PFSK-1 (cell line): ENCODE measurements at regions not wholly inside any gene's neighbourhood (a gene's known extent, or its start where the extent isn't known, plus 50 kb on each side); places are given as distances from the start of the nearest gene placed in this dataset.

Experiments
- FOXP2 ChIP-seq: optimal IDR thresholded peaks from 2 replicates; pipeline ENCODE3; 2011; ENCODE audit warnings: borderline replicate concordance, control low read depth, inconsistent platforms; ENCODE audit not compliant: insufficient read depth; ENCODE audit errors: extremely low read length, extremely low read depth
- POLR2AphosphoS5 ChIP-seq: IDR thresholded peaks from 2 replicates; pipeline ENCODE4 v1.6.1; 2012; ENCODE audit warnings: low read depth, mild to moderate bottlenecking, control low read depth, low read length, moderate library complexity
- SIN3A ChIP-seq: IDR thresholded peaks from 2 replicates; pipeline ENCODE4 v1.6.1; 2012; ENCODE audit warnings: mild to moderate bottlenecking, low read length, moderate library complexity, borderline replicate concordance; ENCODE audit not compliant: insufficient read depth
- TAF1 ChIP-seq: IDR thresholded peaks from 2 replicates; pipeline ENCODE4 v1.6.1; 2012; ENCODE audit warnings: low read length, control low read depth, borderline replicate concordance; ENCODE audit not compliant: insufficient read depth
- TF ChIP-seq, protein P1 (sequence below), 2 experiments: IDR thresholded peaks; 2 replicates each; pipeline versions ENCODE4 v1.6.1 to v1.8.0; 2011 to 2012; ENCODE audit warnings: low read depth in 2 of 2, low read length in 2 of 2, control low read depth in 1 of 2, inconsistent platforms in 1 of 2, mild to moderate bottlenecking in 1 of 2, moderate library complexity in 1 of 2; ENCODE audit not compliant: insufficient read depth in 1 of 2

DNA sequence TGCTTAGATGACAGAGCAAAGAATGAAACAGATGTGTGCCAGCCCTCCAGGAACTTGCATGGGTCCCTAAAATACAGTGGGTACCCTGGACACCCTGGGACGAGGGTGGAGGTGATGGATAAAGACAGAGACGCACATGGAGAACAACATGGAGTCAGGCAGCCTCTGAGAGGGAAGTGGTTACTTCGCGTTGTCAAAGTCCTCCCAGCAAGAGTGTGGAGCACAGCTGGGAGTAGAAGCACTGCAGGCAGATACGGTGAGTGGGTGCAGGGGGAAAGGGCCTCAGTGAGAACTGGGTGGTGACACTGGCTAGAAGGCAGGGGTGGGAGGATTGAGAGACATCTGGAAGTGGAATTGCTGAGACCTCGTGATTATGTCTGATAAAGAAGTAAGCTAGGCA is 70.8 kb upstream of the PRR20G start:
- TF ChIP-seq FOXP2 (no peak), SIN3A (no peak), POLR2AphosphoS5 (no peak), TAF1 (no peak)
- TF ChIP-seq, protein P1, sequence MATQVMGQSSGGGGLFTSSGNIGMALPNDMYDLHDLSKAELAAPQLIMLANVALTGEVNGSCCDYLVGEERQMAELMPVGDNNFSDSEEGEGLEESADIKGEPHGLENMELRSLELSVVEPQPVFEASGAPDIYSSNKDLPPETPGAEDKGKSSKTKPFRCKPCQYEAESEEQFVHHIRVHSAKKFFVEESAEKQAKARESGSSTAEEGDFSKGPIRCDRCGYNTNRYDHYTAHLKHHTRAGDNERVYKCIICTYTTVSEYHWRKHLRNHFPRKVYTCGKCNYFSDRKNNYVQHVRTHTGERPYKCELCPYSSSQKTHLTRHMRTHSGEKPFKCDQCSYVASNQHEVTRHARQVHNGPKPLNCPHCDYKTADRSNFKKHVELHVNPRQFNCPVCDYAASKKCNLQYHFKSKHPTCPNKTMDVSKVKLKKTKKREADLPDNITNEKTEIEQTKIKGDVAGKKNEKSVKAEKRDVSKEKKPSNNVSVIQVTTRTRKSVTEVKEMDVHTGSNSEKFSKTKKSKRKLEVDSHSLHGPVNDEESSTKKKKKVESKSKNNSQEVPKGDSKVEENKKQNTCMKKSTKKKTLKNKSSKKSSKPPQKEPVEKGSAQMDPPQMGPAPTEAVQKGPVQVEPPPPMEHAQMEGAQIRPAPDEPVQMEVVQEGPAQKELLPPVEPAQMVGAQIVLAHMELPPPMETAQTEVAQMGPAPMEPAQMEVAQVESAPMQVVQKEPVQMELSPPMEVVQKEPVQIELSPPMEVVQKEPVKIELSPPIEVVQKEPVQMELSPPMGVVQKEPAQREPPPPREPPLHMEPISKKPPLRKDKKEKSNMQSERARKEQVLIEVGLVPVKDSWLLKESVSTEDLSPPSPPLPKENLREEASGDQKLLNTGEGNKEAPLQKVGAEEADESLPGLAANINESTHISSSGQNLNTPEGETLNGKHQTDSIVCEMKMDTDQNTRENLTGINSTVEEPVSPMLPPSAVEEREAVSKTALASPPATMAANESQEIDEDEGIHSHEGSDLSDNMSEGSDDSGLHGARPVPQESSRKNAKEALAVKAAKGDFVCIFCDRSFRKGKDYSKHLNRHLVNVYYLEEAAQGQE (IDR thresholded peaks at IDR 0.05; ENCODE audit: insufficient read depth in 1 of 2, low read depth in 2 of 2, low read length in 2 of 2), result no peak

DNA sequence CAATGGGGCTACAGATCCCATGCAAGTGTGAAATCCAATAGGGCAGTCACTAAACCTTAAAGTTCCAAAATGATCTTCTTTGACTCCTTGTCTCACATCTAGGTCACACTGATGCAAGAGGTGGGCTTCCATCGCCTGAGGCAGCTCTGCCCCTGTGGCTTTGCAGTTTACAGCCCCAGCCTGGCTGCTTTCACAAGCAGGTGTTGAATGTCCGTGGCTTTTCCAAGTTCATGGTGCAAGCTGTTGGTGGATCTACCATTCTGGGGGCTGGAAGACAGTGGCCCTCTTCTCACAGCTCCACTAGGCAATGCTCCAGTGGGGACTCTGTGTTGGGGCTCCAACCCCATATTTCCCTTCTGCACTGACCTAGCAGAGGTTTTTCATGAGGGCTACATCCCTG is 68.5 kb upstream of the PRR20G start:
- TF ChIP-seq SIN3A (no peak), TAF1 (no peak)

DNA sequence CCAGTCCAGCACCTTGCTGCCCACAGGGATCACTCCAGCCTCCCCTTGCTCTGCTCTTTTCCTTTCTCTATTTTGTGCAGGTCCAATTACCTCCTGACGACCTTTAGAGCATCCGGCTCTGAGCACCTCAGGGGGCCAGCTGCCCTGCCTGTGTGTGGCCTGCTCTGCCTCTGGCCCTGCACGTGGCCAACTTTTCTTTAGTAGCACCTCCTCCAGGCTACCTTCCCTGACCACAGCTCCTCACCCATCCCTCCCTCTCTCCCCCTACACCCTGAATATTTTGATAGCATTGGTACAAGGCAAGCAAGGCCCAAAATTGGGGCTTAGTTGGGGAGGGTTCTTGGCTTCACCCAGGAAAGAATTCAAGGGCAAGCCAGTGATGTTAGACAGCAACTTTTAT is 66.9 kb upstream of the PRR20G start:
- no peak for TF ChIP-seq TAF1
- no peak for TF ChIP-seq FOXP2
- TF ChIP-seq SIN3A, result no peak
- TF ChIP-seq POLR2AphosphoS5, result no peak
- TF ChIP-seq, protein P1 (IDR thresholded peaks at IDR 0.05; ENCODE audit: insufficient read depth in 1 of 2, low read depth in 2 of 2, low read length in 2 of 2), result no peak

DNA sequence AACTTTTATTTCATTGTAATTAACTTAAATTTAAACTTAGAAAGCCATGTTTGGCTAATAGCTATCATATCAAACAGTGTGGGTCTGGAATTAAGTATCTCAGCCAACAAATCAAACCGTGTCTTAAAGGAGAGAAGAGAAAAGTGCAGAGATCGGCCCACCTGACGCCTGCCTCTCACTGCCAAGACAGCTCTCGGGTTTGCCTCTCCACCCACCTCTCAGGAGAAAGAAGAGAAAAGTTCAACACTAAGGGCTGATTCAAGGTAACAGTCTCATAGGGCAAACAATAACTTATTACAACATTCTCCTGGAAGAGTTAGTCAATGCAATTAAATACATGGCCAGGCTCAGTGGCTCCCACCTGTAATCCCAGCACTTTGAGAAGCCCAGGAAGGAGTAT is 64.8 kb upstream of the PRR20G start:
- TF ChIP-seq, protein P1 (IDR thresholded peaks at IDR 0.05; ENCODE audit: insufficient read depth in 1 of 2, low read depth in 2 of 2, low read length in 2 of 2), result no peak
- no peak for TF ChIP-seq FOXP2

DNA sequence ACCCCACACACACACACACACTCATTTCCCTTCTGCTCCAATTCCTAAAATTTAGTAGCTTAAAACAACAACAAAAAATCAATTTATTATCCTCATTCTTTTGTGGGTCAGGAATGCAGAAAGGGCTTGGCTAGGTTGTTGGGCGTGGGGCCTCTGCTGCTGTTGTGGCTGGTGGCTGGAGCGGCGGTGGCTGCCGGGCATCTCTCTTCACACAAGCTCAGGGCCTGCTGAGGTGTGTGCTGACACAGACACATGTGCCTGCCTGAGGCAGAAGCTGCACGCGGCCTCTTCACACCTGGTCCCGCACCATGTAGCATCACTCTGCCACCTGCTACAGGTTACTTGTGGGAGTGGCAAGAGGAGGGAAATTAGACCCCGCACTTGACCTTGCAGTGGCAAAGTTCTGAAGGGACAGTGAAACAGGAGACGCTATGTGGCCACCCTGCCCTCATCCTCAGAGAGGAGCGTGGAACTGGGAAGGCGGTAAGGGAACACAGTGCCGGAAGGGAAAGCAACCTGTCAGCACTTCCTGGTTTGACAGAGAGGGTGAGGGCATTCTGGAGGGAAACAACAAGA is 64.0 kb upstream of the PRR20G start:
- TF ChIP-seq SIN3A (no peak), FOXP2 (no peak), TAF1 (no peak), POLR2AphosphoS5 (no peak)
- TF ChIP-seq, protein P1 (IDR thresholded peaks at IDR 0.05; ENCODE audit: insufficient read depth in 1 of 2, low read depth in 2 of 2, low read length in 2 of 2), result no peak
